ENCODE measurements at regions not wholly inside any gene's neighbourhood (a gene's known extent, or its start where the extent isn't known, plus 50 kb on each side); places are given as distances from the start of the nearest gene placed in this dataset.

- DNase-seq (ENCODE audit: insufficient read length, low spot score) (no peak), FAIRE-seq (no peak)
- no peak for TF ChIP-seq POU2F2 (IDR thresholded peaks at IDR 0.05; ENCODE audit: low read depth, low read length)
- no peak for TF ChIP-seq PAX5 (IDR thresholded peaks at IDR 0.05; ENCODE audit: insufficient read depth, low read length, severe bottlenecking)
- TF ChIP-seq TAF1 (IDR thresholded peaks at IDR 0.05; ENCODE audit: low read depth, low read length) = no peak
- TF ChIP-seq SPI1 (IDR thresholded peaks at IDR 0.05; ENCODE audit: low read depth, low read length) = no peak
- no peak for TF ChIP-seq POLR2A (IDR thresholded peaks at IDR 0.05; ENCODE audit: low read depth, low read length)
- no peak for TF ChIP-seq POLR2AphosphoS5 (IDR thresholded peaks at IDR 0.05; ENCODE audit: low read depth, low read length)
Measured at GRCh38 chr6:4451081-4451480, 315.7 kb upstream of the ECI2 start.

GRCh38 chr6:4450237-4450636 is 314.9 kb upstream of the ECI2 start:
- TF ChIP-seq POLR2AphosphoS5 (IDR thresholded peaks at IDR 0.05; ENCODE audit: low read depth, low read length) (no peak), POLR2A (IDR thresholded peaks at IDR 0.05; ENCODE audit: low read depth, low read length) (no peak), TAF1 (IDR thresholded peaks at IDR 0.05; ENCODE audit: low read depth, low read length) (no peak), PAX5 (IDR thresholded peaks at IDR 0.05; ENCODE audit: insufficient read depth, low read length, severe bottlenecking) (no peak), POU2F2 (IDR thresholded peaks at IDR 0.05; ENCODE audit: low read depth, low read length) (no peak), SPI1 (IDR thresholded peaks at IDR 0.05; ENCODE audit: low read depth, low read length) (no peak)
- no peak for DNase-seq (ENCODE audit: insufficient read length, low spot score)
- FAIRE-seq = no peak

GRCh38 chr6:4449409-4449808 is 314.0 kb upstream of the ECI2 start:
- DNase-seq (ENCODE audit: insufficient read length, low spot score) = no peak
- no peak for FAIRE-seq
- no peak for TF ChIP-seq POLR2AphosphoS5 (IDR thresholded peaks at IDR 0.05; ENCODE audit: low read depth, low read length)
- TF ChIP-seq SPI1 (IDR thresholded peaks at IDR 0.05; ENCODE audit: low read depth, low read length) = no peak
- no peak for TF ChIP-seq POLR2A (IDR thresholded peaks at IDR 0.05; ENCODE audit: low read depth, low read length)
- no peak for TF ChIP-seq TAF1 (IDR thresholded peaks at IDR 0.05; ENCODE audit: low read depth, low read length)
- no peak for TF ChIP-seq POU2F2 (IDR thresholded peaks at IDR 0.05; ENCODE audit: low read depth, low read length)
- TF ChIP-seq PAX5 (IDR thresholded peaks at IDR 0.05; ENCODE audit: insufficient read depth, low read length, severe bottlenecking) = no peak

GRCh38 chr6:4448841-4449240 is 313.5 kb upstream of the ECI2 start:
- DNase-seq (ENCODE audit: insufficient read length, low spot score) (no peak), FAIRE-seq (no peak)
- TF ChIP-seq POLR2A (IDR thresholded peaks at IDR 0.05; ENCODE audit: low read depth, low read length) (no peak), POLR2AphosphoS5 (IDR thresholded peaks at IDR 0.05; ENCODE audit: low read depth, low read length) (no peak), POU2F2 (IDR thresholded peaks at IDR 0.05; ENCODE audit: low read depth, low read length) (no peak), SPI1 (IDR thresholded peaks at IDR 0.05; ENCODE audit: low read depth, low read length) (no peak), TAF1 (IDR thresholded peaks at IDR 0.05; ENCODE audit: low read depth, low read length) (no peak), PAX5 (IDR thresholded peaks at IDR 0.05; ENCODE audit: insufficient read depth, low read length, severe bottlenecking) (no peak)

GRCh38 chr6:4447639-4448330 is 312.4 kb upstream of the ECI2 start:
- TF ChIP-seq PAX5 (IDR thresholded peaks at IDR 0.05; ENCODE audit: insufficient read depth, low read length, severe bottlenecking) (no peak), POU2F2 (IDR thresholded peaks at IDR 0.05; ENCODE audit: low read depth, low read length) (no peak)
- no peak for DNase-seq (ENCODE audit: insufficient read length, low spot score)
- FAIRE-seq = no peak

- TF ChIP-seq TAF1 (IDR thresholded peaks at IDR 0.05; ENCODE audit: low read depth, low read length) = no peak
- no peak for TF ChIP-seq POU2F2 (IDR thresholded peaks at IDR 0.05; ENCODE audit: low read depth, low read length)
- TF ChIP-seq PAX5 (IDR thresholded peaks at IDR 0.05; ENCODE audit: insufficient read depth, low read length, severe bottlenecking) = no peak
- no peak for TF ChIP-seq POLR2A (IDR thresholded peaks at IDR 0.05; ENCODE audit: low read depth, low read length)
- no peak for DNase-seq (ENCODE audit: insufficient read length, low spot score)
- FAIRE-seq = no peak
Measured at GRCh38 chr6:4446982-4447381, 311.6 kb upstream of the ECI2 start.

GRCh38 chr6:4441981-4442434 is 306.6 kb upstream of the ECI2 start:
- DNase-seq (ENCODE audit: insufficient read length, low spot score) (no peak), FAIRE-seq (no peak)
- TF ChIP-seq POLR2A (IDR thresholded peaks at IDR 0.05; ENCODE audit: low read depth, low read length) = no peak
- no peak for TF ChIP-seq POU2F2 (IDR thresholded peaks at IDR 0.05; ENCODE audit: low read depth, low read length)
- no peak for TF ChIP-seq PAX5 (IDR thresholded peaks at IDR 0.05; ENCODE audit: insufficient read depth, low read length, severe bottlenecking)
- no peak for TF ChIP-seq POLR2AphosphoS5 (IDR thresholded peaks at IDR 0.05; ENCODE audit: low read depth, low read length)
- TF ChIP-seq TAF1 (IDR thresholded peaks at IDR 0.05; ENCODE audit: low read depth, low read length) = no peak
- TF ChIP-seq SPI1 (IDR thresholded peaks at IDR 0.05; ENCODE audit: low read depth, low read length) = no peak

GRCh38 chr6:4439159-4439558 is 303.8 kb upstream of the ECI2 start:
- no peak for DNase-seq (ENCODE audit: insufficient read length, low spot score)
- TF ChIP-seq POLR2AphosphoS5 (IDR thresholded peaks at IDR 0.05; ENCODE audit: low read depth, low read length) (no peak), TAF1 (IDR thresholded peaks at IDR 0.05; ENCODE audit: low read depth, low read length) (no peak), POLR2A (IDR thresholded peaks at IDR 0.05; ENCODE audit: low read depth, low read length) (no peak), PAX5 (IDR thresholded peaks at IDR 0.05; ENCODE audit: insufficient read depth, low read length, severe bottlenecking) (no peak)
- FAIRE-seq = no peak

GRCh38 chr6:4437342-4437741 is 302.0 kb upstream of the ECI2 start:
- FAIRE-seq (no peak), DNase-seq (ENCODE audit: insufficient read length, low spot score) (no peak)
- TF ChIP-seq POLR2AphosphoS5 (IDR thresholded peaks at IDR 0.05; ENCODE audit: low read depth, low read length) (no peak), SPI1 (IDR thresholded peaks at IDR 0.05; ENCODE audit: low read depth, low read length) (no peak), PAX5 (IDR thresholded peaks at IDR 0.05; ENCODE audit: insufficient read depth, low read length, severe bottlenecking) (no peak), TAF1 (IDR thresholded peaks at IDR 0.05; ENCODE audit: low read depth, low read length) (no peak), POLR2A (IDR thresholded peaks at IDR 0.05; ENCODE audit: low read depth, low read length) (no peak), POU2F2 (IDR thresholded peaks at IDR 0.05; ENCODE audit: low read depth, low read length) (no peak)

- DNase-seq (ENCODE audit: insufficient read length, low spot score) = no peak
- FAIRE-seq = no peak
- no peak for TF ChIP-seq TAF1 (IDR thresholded peaks at IDR 0.05; ENCODE audit: low read depth, low read length)
- TF ChIP-seq SPI1 (IDR thresholded peaks at IDR 0.05; ENCODE audit: low read depth, low read length) = no peak
- TF ChIP-seq POLR2A (IDR thresholded peaks at IDR 0.05; ENCODE audit: low read depth, low read length) = no peak
Measured at GRCh38 chr6:4435981-4436445, 300.6 kb upstream of the ECI2 start.

All from GM12891 (cell line).